SK-N-SH treated with all-trans-retinoic acid at 6 μM for 48 hours (cell line): ENCODE measurements at regions not wholly inside any gene's neighbourhood (a gene's known extent, or its start where the extent isn't known, plus 50 kb on each side); places are given as distances from the start of the nearest gene placed in this dataset.
A peak's percentile ranks its signal among the peaks of the same experiment; 100 is the strongest.

Experiments used
- ATAC-seq: fragments of 200-7000 bp; cut with Tn5 transposase; 3 replicates; pipeline ENCODE4 v1.9.1; 2020; ENCODE audit warnings: mild to moderate bottlenecking, moderate library complexity
- ARNTL ChIP-seq: fragments of 450-650 bp; formaldehyde crosslinking; IDR thresholded peaks from 2 replicates; pipeline ENCODE4 v1.5.0; 2020; ENCODE audit warnings: low read depth, mild to moderate bottlenecking, moderate library complexity, borderline replicate concordance
- BACH2 ChIP-seq: fragments of 250-450 bp; sonication (Bioruptor Pico); IDR thresholded peaks from 2 replicates; pipeline ENCODE4 v1.9.0; 2021; ENCODE audit warnings: mild to moderate bottlenecking, borderline replicate concordance
- CSDC2 ChIP-seq: fragments of 250-450 bp; sonication (Bioruptor Pico); IDR thresholded peaks from 2 replicates; pipeline ENCODE4 v1.5.0; 2020; ENCODE audit warnings: mild to moderate bottlenecking, moderate library complexity
- ESRRG ChIP-seq: fragments of 250-450 bp; sonication (Bioruptor Pico); IDR thresholded peaks from 2 replicates; pipeline ENCODE4 v1.6.1; 2021; ENCODE audit warnings: mild to moderate bottlenecking
- GLIS3 ChIP-seq: fragments of 250-450 bp; sonication (Bioruptor Pico); IDR thresholded peaks from 2 replicates; pipeline ENCODE4 v1.5.0; 2020; ENCODE audit warnings: mild to moderate bottlenecking, moderate library complexity
- ISL1 ChIP-seq: fragments of 250-450 bp; sonication (Bioruptor Pico); IDR thresholded peaks from 2 replicates; pipeline ENCODE4 v2.1.2; 2022; ENCODE audit warnings: mild to moderate bottlenecking, moderate library complexity
- OSR1 ChIP-seq: fragments of 250-450 bp; sonication (Bioruptor Pico); IDR thresholded peaks from 2 replicates; pipeline ENCODE4 v1.8.0; 2022; ENCODE audit warnings: moderate library complexity, mild to moderate bottlenecking, inconsistent platforms
- PPARA ChIP-seq: fragments of 250-450 bp; sonication (Bioruptor Pico); IDR thresholded peaks from 2 replicates; pipeline ENCODE4 v1.5.0; 2020; ENCODE audit warnings: mild to moderate bottlenecking, borderline replicate concordance
- RARB ChIP-seq: fragments of 250-450 bp; sonication (Bioruptor Pico); IDR thresholded peaks from 2 replicates; pipeline ENCODE4 v1.8.0; 2021; ENCODE audit warnings: mild to moderate bottlenecking, moderate library complexity
- SNAI2 ChIP-seq: fragments of 250-450 bp; sonication (Bioruptor Pico); IDR thresholded peaks from 2 replicates; pipeline ENCODE4 v1.5.0; 2020; ENCODE audit warnings: mild to moderate bottlenecking, moderate library complexity
- TCF4 ChIP-seq: fragments of 250-450 bp; sonication (Bioruptor Pico); IDR thresholded peaks from 2 replicates; pipeline ENCODE4 v1.8.0; 2021; ENCODE audit warnings: mild to moderate bottlenecking, moderate library complexity, borderline replicate concordance
- TOX ChIP-seq: fragments of 250-450 bp; sonication (Bioruptor Pico); IDR thresholded peaks from 2 replicates; pipeline ENCODE4 v1.8.0; 2021; ENCODE audit warnings: mild to moderate bottlenecking, moderate library complexity, borderline replicate concordance
- ZC3H10 ChIP-seq: fragments of 250-450 bp; sonication (Bioruptor Pico); IDR thresholded peaks from 2 replicates; pipeline ENCODE4 v1.5.1; 2021; ENCODE audit warnings: mild to moderate bottlenecking, moderate library complexity
- ZFP3 ChIP-seq: fragments of 250-450 bp; sonication (Bioruptor Pico); IDR thresholded peaks from 2 replicates; pipeline ENCODE4 v1.5.0; 2020; ENCODE audit warnings: mild to moderate bottlenecking, moderate library complexity
- ZFP30 ChIP-seq: fragments of 450-650 bp; formaldehyde crosslinking; IDR thresholded peaks from 2 replicates; pipeline ENCODE4 v1.5.0; 2022; ENCODE audit warnings: mild to moderate bottlenecking, moderate library complexity
- ZNF565 ChIP-seq: fragments of 450-650 bp; formaldehyde crosslinking; conservative IDR thresholded peaks from 2 replicates; pipeline ENCODE4 v1.5.0; 2020; ENCODE audit warnings: low read depth, mild to moderate bottlenecking, moderate library complexity
- ZNF70 ChIP-seq: fragments of 450-650 bp; formaldehyde crosslinking; IDR thresholded peaks from 2 replicates; pipeline ENCODE4 v1.5.0; 2020; ENCODE audit warnings: mild to moderate bottlenecking, moderate library complexity
- ZNF8 ChIP-seq: fragments of 450-650 bp; formaldehyde crosslinking; IDR thresholded peaks from 2 replicates; pipeline ENCODE4 v1.5.0; 2020; ENCODE audit warnings: mild to moderate bottlenecking, moderate library complexity
- TF ChIP-seq, protein P1 (sequence below): fragments of 250-450 bp; sonication (Bioruptor Pico); IDR thresholded peaks from 2 replicates; pipeline ENCODE4 v1.8.0; 2021; ENCODE audit warnings: low read depth, mild to moderate bottlenecking, moderate library complexity, borderline replicate concordance
- TF ChIP-seq, protein P2 (sequence below): fragments of 250-450 bp; sonication (Bioruptor Pico); IDR thresholded peaks from 2 replicates; pipeline ENCODE4 v1.5.0; 2020; ENCODE audit warnings: mild to moderate bottlenecking, moderate library complexity
- TF ChIP-seq, protein P3 (sequence below): fragments of 250-450 bp; sonication (Bioruptor Pico); IDR thresholded peaks from 2 replicates; pipeline ENCODE4 v1.5.1; 2020; ENCODE audit warnings: low read depth, mild to moderate bottlenecking, moderate library complexity
- TF ChIP-seq, protein P4 (sequence below): fragments of 250-450 bp; sonication (Bioruptor Pico); IDR thresholded peaks from 2 replicates; pipeline ENCODE4 v1.8.0; 2020; ENCODE audit warnings: mild to moderate bottlenecking, moderate library complexity, borderline replicate concordance
- TF ChIP-seq, protein P5 (sequence below): fragments of 250-450 bp; sonication (Bioruptor Pico); IDR thresholded peaks from 2 replicates; pipeline ENCODE4 v1.5.1; 2021; ENCODE audit warnings: mild to moderate bottlenecking, moderate library complexity

DNA sequence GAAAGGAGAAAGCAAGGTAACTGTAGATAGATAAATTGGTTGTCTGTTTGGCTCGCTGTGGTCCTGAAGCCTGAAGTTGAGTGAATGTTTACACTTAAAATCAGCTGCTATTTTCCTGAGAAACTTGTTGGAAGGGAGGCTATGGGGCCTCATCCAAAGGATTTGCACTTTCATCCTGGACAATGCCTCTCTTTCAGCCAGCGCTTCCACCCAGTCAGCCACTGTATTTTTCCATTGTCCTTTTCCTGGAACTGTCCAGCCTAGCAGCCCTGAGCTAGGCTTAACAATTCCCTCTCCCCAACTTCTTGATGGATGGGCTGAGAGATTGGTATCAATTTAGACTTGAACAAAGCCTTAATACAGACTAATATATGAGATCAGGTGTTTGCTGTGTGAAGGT, 429.2 kb downstream of the DMAC1 start (continued):
- TF ChIP-seq PPARA (CRISPR knock-in tag) (no peak), BACH2 (CRISPR knock-in tag) (no peak), ARNTL (CRISPR knock-in tag) (no peak), TCF4 (CRISPR knock-in tag) (no peak), RARB (CRISPR knock-in tag) (no peak), ZNF8 (CRISPR knock-in tag) (no peak), ZNF565 (CRISPR knock-in tag) (no peak)
- TF ChIP-seq, protein P1, sequence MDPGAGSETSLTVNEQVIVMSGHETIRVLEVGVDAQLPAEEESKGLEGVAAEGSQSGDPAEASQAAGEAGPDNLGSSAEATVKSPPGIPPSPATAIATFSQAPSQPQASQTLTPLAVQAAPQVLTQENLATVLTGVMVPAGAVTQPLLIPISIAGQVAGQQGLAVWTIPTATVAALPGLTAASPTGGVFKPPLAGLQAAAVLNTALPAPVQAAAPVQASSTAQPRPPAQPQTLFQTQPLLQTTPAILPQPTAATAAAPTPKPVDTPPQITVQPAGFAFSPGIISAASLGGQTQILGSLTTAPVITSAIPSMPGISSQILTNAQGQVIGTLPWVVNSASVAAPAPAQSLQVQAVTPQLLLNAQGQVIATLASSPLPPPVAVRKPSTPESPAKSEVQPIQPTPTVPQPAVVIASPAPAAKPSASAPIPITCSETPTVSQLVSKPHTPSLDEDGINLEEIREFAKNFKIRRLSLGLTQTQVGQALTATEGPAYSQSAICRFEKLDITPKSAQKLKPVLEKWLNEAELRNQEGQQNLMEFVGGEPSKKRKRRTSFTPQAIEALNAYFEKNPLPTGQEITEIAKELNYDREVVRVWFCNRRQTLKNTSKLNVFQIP, result no peak

DNA sequence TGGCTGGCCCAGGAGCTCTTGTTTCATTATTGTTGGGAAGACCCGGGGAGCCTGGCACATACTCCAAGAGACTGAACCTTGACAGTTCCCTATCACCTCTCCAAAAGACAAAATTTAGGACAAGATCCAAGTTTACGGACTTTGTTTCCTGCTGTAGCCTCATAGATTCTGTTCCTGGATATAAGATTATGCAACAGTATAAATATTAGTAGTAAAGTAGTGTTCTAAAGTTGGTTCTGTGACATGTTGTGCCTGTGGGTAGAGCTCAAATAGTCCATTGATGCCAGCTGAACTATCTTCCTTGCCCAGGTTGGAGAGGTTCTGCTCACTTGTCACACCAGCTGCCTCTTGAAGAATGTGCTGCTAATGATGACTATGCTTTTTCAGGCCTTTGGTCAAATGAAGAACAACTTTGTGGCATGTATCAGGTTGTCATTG, 430.2 kb downstream of the DMAC1 start:
- TF ChIP-seq BACH2 (CRISPR knock-in tag) (no peak), ZFP30 (CRISPR knock-in tag) (no peak), ESRRG (CRISPR knock-in tag) (no peak)
- no peak for ATAC-seq

DNA sequence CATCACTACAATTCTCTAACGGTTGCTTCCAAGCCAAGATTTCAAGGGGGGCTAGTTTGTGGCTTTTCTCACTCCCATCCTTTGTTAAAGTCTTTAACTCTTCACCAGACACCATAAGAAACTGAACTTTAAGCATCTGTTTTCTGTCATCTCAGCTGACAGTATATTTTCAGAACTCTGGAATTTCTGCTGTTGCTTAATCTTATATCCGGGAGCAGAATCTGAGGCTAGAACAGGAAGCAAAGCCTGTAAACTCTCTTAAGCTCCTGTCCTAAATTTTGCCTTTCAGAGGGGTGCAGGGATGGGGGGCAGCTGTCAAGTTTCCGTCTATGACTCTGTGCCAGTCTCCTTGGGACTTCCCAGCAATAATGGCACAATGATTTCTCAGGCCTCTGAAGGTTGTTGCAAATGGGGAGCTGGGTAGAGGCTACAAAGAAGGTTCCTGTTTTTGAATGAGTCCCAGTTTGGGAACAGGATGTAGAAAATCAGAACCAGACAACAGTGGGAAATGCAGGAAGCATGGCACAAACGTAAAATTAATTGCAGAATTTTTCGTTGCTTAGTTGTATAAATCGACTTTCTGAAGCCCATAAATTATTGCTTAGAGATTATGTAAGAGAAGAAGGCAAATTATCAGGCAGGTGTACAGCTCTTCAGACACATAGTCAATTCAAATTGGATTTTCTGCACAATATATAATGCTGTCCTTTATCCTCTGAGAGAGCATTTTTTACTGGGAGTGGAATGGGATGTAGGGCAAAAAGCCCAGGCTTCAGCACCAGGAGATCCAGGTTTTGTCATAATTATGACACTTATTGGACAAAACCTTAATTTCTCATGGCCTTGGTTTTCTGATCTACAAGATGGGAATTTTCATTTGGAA, 430.9 kb downstream of the DMAC1 start:
- no peak for TF ChIP-seq ZNF565 (CRISPR knock-in tag)
- TF ChIP-seq OSR1 (CRISPR knock-in tag), result no peak
- TF ChIP-seq ARNTL (CRISPR knock-in tag), result no peak
- no peak for TF ChIP-seq RARB (CRISPR knock-in tag)
- TF ChIP-seq CSDC2 (CRISPR knock-in tag), result no peak
- no peak for TF ChIP-seq BACH2 (CRISPR knock-in tag)
- no peak for TF ChIP-seq ZFP30 (CRISPR knock-in tag)
- TF ChIP-seq, protein P2, sequence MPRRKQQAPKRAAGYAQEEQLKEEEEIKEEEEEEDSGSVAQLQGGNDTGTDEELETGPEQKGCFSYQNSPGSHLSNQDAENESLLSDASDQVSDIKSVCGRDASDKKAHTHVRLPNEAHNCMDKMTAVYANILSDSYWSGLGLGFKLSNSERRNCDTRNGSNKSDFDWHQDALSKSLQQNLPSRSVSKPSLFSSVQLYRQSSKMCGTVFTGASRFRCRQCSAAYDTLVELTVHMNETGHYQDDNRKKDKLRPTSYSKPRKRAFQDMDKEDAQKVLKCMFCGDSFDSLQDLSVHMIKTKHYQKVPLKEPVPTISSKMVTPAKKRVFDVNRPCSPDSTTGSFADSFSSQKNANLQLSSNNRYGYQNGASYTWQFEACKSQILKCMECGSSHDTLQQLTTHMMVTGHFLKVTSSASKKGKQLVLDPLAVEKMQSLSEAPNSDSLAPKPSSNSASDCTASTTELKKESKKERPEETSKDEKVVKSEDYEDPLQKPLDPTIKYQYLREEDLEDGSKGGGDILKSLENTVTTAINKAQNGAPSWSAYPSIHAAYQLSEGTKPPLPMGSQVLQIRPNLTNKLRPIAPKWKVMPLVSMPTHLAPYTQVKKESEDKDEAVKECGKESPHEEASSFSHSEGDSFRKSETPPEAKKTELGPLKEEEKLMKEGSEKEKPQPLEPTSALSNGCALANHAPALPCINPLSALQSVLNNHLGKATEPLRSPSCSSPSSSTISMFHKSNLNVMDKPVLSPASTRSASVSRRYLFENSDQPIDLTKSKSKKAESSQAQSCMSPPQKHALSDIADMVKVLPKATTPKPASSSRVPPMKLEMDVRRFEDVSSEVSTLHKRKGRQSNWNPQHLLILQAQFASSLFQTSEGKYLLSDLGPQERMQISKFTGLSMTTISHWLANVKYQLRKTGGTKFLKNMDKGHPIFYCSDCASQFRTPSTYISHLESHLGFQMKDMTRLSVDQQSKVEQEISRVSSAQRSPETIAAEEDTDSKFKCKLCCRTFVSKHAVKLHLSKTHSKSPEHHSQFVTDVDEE, result no peak
- TF ChIP-seq TOX, result no peak
- TF ChIP-seq, protein P3, sequence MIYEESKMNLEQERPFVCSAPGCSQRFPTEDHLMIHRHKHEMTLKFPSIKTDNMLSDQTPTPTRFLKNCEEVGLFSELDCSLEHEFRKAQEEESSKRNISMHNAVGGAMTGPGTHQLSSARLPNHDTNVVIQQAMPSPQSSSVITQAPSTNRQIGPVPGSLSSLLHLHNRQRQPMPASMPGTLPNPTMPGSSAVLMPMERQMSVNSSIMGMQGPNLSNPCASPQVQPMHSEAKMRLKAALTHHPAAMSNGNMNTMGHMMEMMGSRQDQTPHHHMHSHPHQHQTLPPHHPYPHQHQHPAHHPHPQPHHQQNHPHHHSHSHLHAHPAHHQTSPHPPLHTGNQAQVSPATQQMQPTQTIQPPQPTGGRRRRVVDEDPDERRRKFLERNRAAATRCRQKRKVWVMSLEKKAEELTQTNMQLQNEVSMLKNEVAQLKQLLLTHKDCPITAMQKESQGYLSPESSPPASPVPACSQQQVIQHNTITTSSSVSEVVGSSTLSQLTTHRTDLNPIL (CRISPR knock-in tag), result peak; percentile 55; the same call in 1 of the 2 replicates
- TF ChIP-seq PPARA (CRISPR knock-in tag), result no peak
- peak; percentile 81 for TF ChIP-seq ISL1 (CRISPR knock-in tag)
- no peak for TF ChIP-seq ESRRG (CRISPR knock-in tag)
- TF ChIP-seq SNAI2 (CRISPR knock-in tag), result peak; percentile 49; the same call in 1 of the 2 replicates
- peak; percentile 5; the same call in 1 of the 2 replicates for TF ChIP-seq ZNF8 (CRISPR knock-in tag)
- TF ChIP-seq GLIS3 (CRISPR knock-in tag), result no peak
- no peak for TF ChIP-seq ZNF70 (CRISPR knock-in tag)
- no peak for TF ChIP-seq ZFP3 (CRISPR knock-in tag)
- TF ChIP-seq, protein P4, sequence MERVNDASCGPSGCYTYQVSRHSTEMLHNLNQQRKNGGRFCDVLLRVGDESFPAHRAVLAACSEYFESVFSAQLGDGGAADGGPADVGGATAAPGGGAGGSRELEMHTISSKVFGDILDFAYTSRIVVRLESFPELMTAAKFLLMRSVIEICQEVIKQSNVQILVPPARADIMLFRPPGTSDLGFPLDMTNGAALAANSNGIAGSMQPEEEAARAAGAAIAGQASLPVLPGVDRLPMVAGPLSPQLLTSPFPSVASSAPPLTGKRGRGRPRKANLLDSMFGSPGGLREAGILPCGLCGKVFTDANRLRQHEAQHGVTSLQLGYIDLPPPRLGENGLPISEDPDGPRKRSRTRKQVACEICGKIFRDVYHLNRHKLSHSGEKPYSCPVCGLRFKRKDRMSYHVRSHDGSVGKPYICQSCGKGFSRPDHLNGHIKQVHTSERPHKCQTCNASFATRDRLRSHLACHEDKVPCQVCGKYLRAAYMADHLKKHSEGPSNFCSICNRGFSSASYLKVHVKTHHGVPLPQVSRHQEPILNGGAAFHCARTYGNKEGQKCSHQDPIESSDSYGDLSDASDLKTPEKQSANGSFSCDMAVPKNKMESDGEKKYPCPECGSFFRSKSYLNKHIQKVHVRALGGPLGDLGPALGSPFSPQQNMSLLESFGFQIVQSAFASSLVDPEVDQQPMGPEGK (CRISPR knock-in tag), result peak; percentile 97
- TF ChIP-seq, protein P5, sequence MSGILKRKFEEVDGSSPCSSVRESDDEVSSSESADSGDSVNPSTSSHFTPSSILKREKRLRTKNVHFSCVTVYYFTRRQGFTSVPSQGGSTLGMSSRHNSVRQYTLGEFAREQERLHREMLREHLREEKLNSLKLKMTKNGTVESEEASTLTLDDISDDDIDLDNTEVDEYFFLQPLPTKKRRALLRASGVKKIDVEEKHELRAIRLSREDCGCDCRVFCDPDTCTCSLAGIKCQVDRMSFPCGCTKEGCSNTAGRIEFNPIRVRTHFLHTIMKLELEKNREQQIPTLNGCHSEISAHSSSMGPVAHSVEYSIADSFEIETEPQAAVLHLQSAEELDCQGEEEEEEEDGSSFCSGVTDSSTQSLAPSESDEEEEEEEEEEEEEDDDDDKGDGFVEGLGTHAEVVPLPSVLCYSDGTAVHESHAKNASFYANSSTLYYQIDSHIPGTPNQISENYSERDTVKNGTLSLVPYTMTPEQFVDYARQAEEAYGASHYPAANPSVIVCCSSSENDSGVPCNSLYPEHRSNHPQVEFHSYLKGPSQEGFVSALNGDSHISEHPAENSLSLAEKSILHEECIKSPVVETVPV (CRISPR knock-in tag), result no peak
- peak; percentile 64 for TF ChIP-seq TCF4 (CRISPR knock-in tag)
- TF ChIP-seq ZC3H10 (CRISPR knock-in tag), result 0 out of 2 replicates have a peak, but pooled peaks have one; percentile 15
- TF ChIP-seq, protein P1, result no peak
- peak; percentile 87 for ATAC-seq
